22Rv1 (cell line): ENCODE measurements at regions not wholly inside any gene's neighbourhood (a gene's known extent, or its start where the extent isn't known, plus 50 kb on each side); places are given as distances from the start of the nearest gene placed in this dataset.

Experiments
- H3K27ac ChIP-seq: fragments of 450-650 bp; 2 replicates; pipeline ENCODE4 v1.5.1; 2017
- CTCF ChIP-seq: fragments of 450-650 bp; IDR thresholded peaks from 2 replicates; pipeline ENCODE4 v1.5.1; 2017; ENCODE audit warnings: mild to moderate bottlenecking
- ZFX ChIP-seq: fragments of 450-650 bp; IDR thresholded peaks from 2 replicates; pipeline ENCODE4 v1.6.1; 2017; ENCODE audit warnings: antibody characterized with exemption, borderline replicate concordance

GRCh38 chr3:11948866-11949265 is 55.3 kb upstream of the SYN2 start:
- H3K27ac ChIP-seq = no peak overlapping the region
- TF ChIP-seq ZFX (no peak), CTCF (no peak)

- no peak overlapping the region for H3K27ac ChIP-seq
- TF ChIP-seq CTCF = no peak
- no peak for TF ChIP-seq ZFX
Measured at GRCh38 chr3:11949351-11949750, 54.8 kb upstream of the SYN2 start.

GRCh38 chr3:11950576-11950975 is 53.6 kb upstream of the SYN2 start:
- no peak for TF ChIP-seq CTCF
- no peak for TF ChIP-seq ZFX
- H3K27ac ChIP-seq = no peak overlapping the region

- no peak for TF ChIP-seq ZFX
- no peak for TF ChIP-seq CTCF
- H3K27ac ChIP-seq = no peak overlapping the region
Measured at GRCh38 chr3:11953350-11953749, 50.8 kb upstream of the SYN2 start.

GRCh38 chr3:11953778-11954177 is 50.4 kb upstream of the SYN2 start:
- no peak overlapping the region for H3K27ac ChIP-seq
- TF ChIP-seq CTCF (no peak), ZFX (no peak)

- TF ChIP-seq CTCF = no peak
- TF ChIP-seq ZFX = no peak
- no peak overlapping the region for H3K27ac ChIP-seq
Measured at GRCh38 chr3:11954312-11954934, 49.8 kb upstream of the SYN2 start.
